C4-2B (cell line): ENCODE measurements at regions not wholly inside any gene's neighbourhood (a gene's known extent, or its start where the extent isn't known, plus 50 kb on each side); places are given as distances from the start of the nearest gene placed in this dataset.

Experiments used
- H3K27ac ChIP-seq: fragments of 450-650 bp; 2 replicates; pipeline ENCODE4 v1.5.1; 2017
- CTCF ChIP-seq: fragments of 450-650 bp; conservative IDR thresholded peaks from 2 replicates; pipeline ENCODE4 v1.5.1; 2017; ENCODE audit warnings: mild to moderate bottlenecking
- ZFX ChIP-seq: fragments of 450-650 bp; IDR thresholded peaks from 2 replicates; pipeline ENCODE4 v1.6.1; 2017

DNA sequence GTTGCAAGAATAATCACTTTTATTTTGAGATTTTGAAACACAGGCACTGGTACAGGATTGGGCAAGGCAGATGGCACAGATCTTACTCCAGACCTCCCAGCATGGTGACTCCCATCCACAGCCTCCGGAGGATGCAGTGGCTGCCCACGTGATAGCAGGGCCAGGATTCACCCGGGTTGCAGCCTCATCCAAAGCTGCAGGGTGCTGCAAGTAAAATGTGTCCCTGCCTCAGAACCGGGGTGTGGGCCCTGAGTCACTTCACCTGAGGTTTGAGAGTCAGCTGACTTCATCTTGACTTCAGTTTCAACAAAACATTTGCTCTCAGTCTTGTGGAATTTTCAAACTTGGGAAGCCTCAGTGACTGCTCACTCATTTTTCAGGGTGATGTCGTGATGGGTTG lies 201.9 kb downstream of the FGF9 start:
- no peak overlapping the region for H3K27ac ChIP-seq
- TF ChIP-seq ZFX (no peak), CTCF (no peak)

GRCh38 chr13:21875116-21875515 lies 204.2 kb downstream of the FGF9 start:
- TF ChIP-seq CTCF = no peak
- no peak for TF ChIP-seq ZFX
- H3K27ac ChIP-seq = no peak overlapping the region

GRCh38 chr13:21879263-21879914 lies 208.5 kb downstream of the FGF9 start:
- TF ChIP-seq ZFX = no peak
- no peak for TF ChIP-seq CTCF
- H3K27ac ChIP-seq = no peak overlapping the region

DNA sequence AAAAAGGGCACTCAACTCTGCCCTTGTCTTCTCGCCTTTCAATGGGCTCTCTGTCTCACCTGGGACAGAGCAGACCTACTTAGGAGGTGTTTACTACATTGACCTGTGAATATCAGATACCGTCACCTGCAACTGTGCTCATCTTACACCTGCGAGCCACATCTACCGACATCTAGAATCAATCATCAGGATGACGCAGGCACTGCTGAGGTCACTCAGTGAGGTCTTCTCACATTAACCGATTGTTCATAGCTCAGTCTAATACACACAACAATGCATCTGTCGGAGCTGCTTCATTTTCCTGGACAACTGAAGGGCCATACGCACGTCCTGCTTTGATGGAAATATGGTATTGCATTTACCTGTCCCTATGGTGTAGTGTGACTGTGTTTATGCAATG lies 211.9 kb downstream of the FGF9 start:
- no peak overlapping the region for H3K27ac ChIP-seq

GRCh38 chr13:21883713-21884112 lies 212.8 kb downstream of the FGF9 start:
- TF ChIP-seq CTCF (no peak), ZFX (no peak)
- no peak overlapping the region for H3K27ac ChIP-seq

More for the DNA sequence above, 211.9 kb downstream of the FGF9 start:
- TF ChIP-seq ZFX (no peak), CTCF (no peak)

- no peak overlapping the region for H3K27ac ChIP-seq
- TF ChIP-seq ZFX (no peak), CTCF (no peak)
Observed at GRCh38 chr13:21884299-21884909, 213.5 kb downstream of the FGF9 start.

- no peak for TF ChIP-seq CTCF
- TF ChIP-seq ZFX = no peak
- no peak overlapping the region for H3K27ac ChIP-seq
Observed at GRCh38 chr13:21884965-21885567, 214.2 kb downstream of the FGF9 start.
